ENCODE measurements at regions not wholly inside any gene's neighbourhood (a gene's known extent, or its start where the extent isn't known, plus 50 kb on each side); places are given as distances from the start of the nearest gene placed in this dataset.

GRCh38 chr2:179349670-179350303 is 85.2 kb upstream of the SESTD1 start:
- Histone ChIP-seq H2AFZ (ENCODE audit: low read depth, low read length) (no peak overlapping the region), H3K79me2 (ENCODE audit: control insufficient read depth, insufficient read depth, low read length) (no peaks in the 10 kb centered on the region), H4K20me1 (replicated peaks; ENCODE audit: control insufficient read depth, insufficient read depth, low read length) (no peaks in the 10 kb centered on the region), H3K27ac (ENCODE audit: extremely low read depth, low read depth, low read length) (no peak overlapping the region), H3K9me3 (replicated peaks; ENCODE audit: control insufficient read depth, insufficient read depth, low read depth, low read length) (no peaks in the 10 kb centered on the region), H3K36me3 (ENCODE audit: control insufficient read depth, insufficient read depth, low read length) (no peaks in the 10 kb centered on the region), H3K27me3 (ENCODE audit: control insufficient read depth in 2 of 2, insufficient read depth in 2 of 2, low read length in 2 of 2) (no peaks in the 10 kb centered on the region), H3K4me3 (no peak overlapping the region), H3K4me2 (ENCODE audit: insufficient read depth, low read length) (no peak overlapping the region), H3K9ac (ENCODE audit: insufficient read depth in 1 of 2, low read depth in 2 of 2, low read length in 2 of 2) (no peak overlapping the region), H3K4me1 (replicated peaks in 1 of 2; ENCODE audit: control insufficient read depth in 2 of 2, insufficient read depth in 2 of 2, low read length in 2 of 2) (no peaks in the 10 kb centered on the region), H3K9me1 (ENCODE audit: control insufficient read depth, insufficient read depth, low read length) (no peaks in the 10 kb centered on the region)
- BruUV-seq (replicated peaks): no TSS peak
- in situ Hi-C loops (cut with MboI) (no loop called here), intact Hi-C loops (cut with micrococcal nuclease) (no loop called here)
- no peak for TF ChIP-seq BRF2 (IDR thresholded peaks at IDR 0.05; ENCODE audit: borderline replicate concordance, insufficient read depth, insufficient read length)
- TF ChIP-seq SAFB2 (IDR thresholded peaks at IDR 0.05; ENCODE audit: borderline replicate concordance, low read depth, low read length, severe bottlenecking): no peak
- TF ChIP-seq GMEB1 (CRISPR knock-in tag; IDR thresholded peaks at IDR 0.05): no peak
- no peak for TF ChIP-seq ZBTB43 (CRISPR knock-in tag; IDR thresholded peaks at IDR 0.05)
- no peak for TF ChIP-seq MTF1 (CRISPR knock-in tag; IDR thresholded peaks at IDR 0.05; ENCODE audit: borderline replicate concordance)
- TF ChIP-seq CCNT2 (IDR thresholded peaks at IDR 0.05; ENCODE audit: borderline replicate concordance, extremely low read depth, insufficient read length, low read depth, low read length): no peak
- TF ChIP-seq RAD21 (CRISPR knock-in tag; conservative IDR thresholded peaks at IDR 0.05 in 1 of 2, IDR thresholded peaks at IDR 0.05 in 1 of 2): no peak
- no peak for TF ChIP-seq PPARD (CRISPR knock-in tag; IDR thresholded peaks at IDR 0.05)
- TF ChIP-seq ATF2 (CRISPR knock-in tag; IDR thresholded peaks at IDR 0.05): no peak
- TF ChIP-seq ZNF3 (CRISPR knock-in tag; IDR thresholded peaks at IDR 0.05): no peak
- no peak for TF ChIP-seq ZNF23 (CRISPR knock-in tag; IDR thresholded peaks at IDR 0.05)
- 0% methylated on average over 1 of the region's 1 CpG for WGBS (ENCODE audit: insufficient coverage, low coverage, missing lambda C conversion rate)
- ChIA-PET POLR2A (no interaction called here), CTCF (ENCODE audit: low intra/inter-chr PET ratio) (no interaction called here)
- FAIRE-seq: no peak
- ATAC-seq: no peak
- no peak for DNase-seq (ENCODE audit: extremely low read depth in 1 of 4, low spot score in 3 of 4)

Measured in K562 (cell line).